ENCODE measurements at regions not wholly inside any gene's neighbourhood (a gene's known extent, or its start where the extent isn't known, plus 50 kb on each side); places are given as distances from the start of the nearest gene placed in this dataset.

DNA sequence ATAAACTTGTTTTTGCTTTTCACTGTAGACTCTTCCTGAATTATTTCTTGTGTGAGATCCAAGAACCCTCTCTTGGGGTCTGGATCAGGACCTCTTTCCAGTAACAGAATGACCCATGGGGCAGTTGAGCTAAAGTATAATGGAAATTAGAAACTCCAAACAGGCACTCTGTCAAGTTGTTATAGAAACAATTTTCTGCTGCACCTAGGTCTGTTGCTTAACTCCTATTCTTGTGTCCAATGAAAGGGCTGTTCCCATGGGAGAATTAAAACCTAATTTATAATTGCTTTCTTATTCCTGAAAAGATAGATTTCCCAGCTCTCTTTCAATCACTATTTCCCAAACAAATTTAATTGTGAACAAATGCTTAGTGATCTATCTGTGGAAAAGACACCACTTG is 1341.3 kb upstream of the PIK3C3 start:
- intact Hi-C loops (cut with DNase I) = no loop called here
- TF ChIP-seq, protein P1, sequence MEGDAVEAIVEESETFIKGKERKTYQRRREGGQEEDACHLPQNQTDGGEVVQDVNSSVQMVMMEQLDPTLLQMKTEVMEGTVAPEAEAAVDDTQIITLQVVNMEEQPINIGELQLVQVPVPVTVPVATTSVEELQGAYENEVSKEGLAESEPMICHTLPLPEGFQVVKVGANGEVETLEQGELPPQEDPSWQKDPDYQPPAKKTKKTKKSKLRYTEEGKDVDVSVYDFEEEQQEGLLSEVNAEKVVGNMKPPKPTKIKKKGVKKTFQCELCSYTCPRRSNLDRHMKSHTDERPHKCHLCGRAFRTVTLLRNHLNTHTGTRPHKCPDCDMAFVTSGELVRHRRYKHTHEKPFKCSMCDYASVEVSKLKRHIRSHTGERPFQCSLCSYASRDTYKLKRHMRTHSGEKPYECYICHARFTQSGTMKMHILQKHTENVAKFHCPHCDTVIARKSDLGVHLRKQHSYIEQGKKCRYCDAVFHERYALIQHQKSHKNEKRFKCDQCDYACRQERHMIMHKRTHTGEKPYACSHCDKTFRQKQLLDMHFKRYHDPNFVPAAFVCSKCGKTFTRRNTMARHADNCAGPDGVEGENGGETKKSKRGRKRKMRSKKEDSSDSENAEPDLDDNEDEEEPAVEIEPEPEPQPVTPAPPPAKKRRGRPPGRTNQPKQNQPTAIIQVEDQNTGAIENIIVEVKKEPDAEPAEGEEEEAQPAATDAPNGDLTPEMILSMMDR (IDR thresholded peaks at IDR 0.05) = no peak
- TF ChIP-seq POLR2A (IDR thresholded peaks at IDR 0.05) = no peak
- DNase-seq = no peak
- no peaks in the 10 kb centered on the region for H3K27me3 ChIP-seq
- H3K4me1 ChIP-seq = no peaks in the 10 kb centered on the region
- no peak overlapping the region for H3K4me3 ChIP-seq
- ATAC-seq = no peak
- no peaks in the 10 kb centered on the region for H3K9me3 ChIP-seq
- H3K36me3 ChIP-seq = no peaks in the 10 kb centered on the region
- no peak overlapping the region for H3K27ac ChIP-seq

DNA sequence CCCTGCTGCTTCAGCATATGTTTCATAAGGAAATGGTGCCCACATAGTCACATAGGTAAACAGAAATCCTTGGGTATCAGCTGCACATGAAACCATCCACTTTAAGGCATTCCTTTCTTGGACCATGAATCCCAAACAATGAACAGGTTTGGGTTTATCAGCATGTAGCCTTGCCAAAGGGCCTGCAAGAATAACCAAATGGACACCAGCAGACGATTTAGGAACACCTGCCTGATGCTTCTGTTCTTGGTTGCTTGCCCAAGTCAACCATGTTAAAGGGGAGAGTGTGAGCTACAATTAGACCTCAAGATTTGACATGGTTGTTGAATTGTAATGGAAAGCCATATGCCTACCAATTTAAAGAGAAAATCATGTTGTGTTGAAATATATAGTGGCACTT is 1342.7 kb upstream of the PIK3C3 start:
- TF ChIP-seq, protein P1 (IDR thresholded peaks at IDR 0.05) = no peak
- no peak for TF ChIP-seq POLR2A (IDR thresholded peaks at IDR 0.05)
- 55 to 87% (median 79%) methylated on average over 1 of the region's 1 CpG for WGBS, 4 donors

DNA sequence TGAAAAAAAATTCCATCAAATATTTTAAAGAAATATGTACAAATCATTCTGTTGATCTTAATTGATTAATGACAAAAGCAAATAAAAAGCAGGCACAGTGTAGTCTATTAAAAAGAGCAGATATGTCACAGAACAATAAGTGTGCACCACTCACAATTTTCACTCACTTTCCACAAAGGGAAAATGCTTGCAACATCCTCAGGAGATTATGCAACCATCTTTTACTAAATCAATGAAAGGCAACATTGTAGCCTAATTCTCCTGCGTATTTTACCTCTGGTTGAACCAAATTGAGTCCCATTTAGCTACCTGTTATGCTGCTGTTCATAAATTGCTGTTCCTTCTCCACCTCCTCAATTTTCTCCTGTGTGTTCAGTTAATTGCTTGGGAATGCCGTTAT is 1346.8 kb upstream of the PIK3C3 start:
- 70 to 82% (median 75%) methylated on average over 2 of the region's 2 CpGs for WGBS, 4 donors
- intact Hi-C loops (cut with DNase I) = no loop called here

More for the DNA sequence above, 1342.7 kb upstream of the PIK3C3 start:
- ATAC-seq (no peak), DNase-seq (no peak)
- intact Hi-C loops (cut with DNase I) = no loop called here
- H3K9me3 ChIP-seq = no peaks in the 10 kb centered on the region
- no peaks in the 10 kb centered on the region for H3K27me3 ChIP-seq
- H3K27ac ChIP-seq = no peak overlapping the region
- H3K4me3 ChIP-seq = no peak overlapping the region
- no peaks in the 10 kb centered on the region for H3K36me3 ChIP-seq
- H3K4me1 ChIP-seq = no peaks in the 10 kb centered on the region

DNA sequence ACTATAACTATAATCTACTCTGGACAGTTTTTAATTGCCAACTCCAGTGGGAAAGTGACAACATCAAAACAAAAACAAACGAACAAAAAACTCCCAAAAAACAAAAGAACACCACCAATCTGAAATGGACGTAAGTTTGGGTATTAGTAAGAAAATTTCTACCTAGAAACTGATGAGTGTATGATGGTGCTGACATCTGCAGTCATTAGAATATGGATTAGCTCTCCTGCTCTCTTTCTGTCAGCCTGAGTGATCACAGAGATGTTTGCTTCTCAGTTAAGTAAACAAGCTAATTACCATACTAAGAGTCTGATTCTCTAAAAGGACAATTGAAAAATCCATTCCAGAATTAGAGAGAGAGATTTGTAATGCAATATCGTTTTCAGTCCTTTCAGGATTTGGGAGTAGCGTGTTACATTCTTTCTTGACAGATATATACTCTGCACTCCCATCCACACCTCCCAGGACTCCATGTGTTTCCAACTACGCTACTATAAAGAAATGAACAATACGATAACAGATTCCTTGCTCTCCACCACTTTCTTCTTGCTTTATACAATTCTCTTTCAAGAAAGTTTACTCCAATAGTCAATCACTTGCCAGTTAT is 1347.4 kb upstream of the PIK3C3 start:
- Histone ChIP-seq H3K4me1 (no peaks in the 10 kb centered on the region), H3K27ac (no peak overlapping the region), H3K27me3 (no peaks in the 10 kb centered on the region), H3K4me3 (no peak overlapping the region), H3K36me3 (no peaks in the 10 kb centered on the region), H3K9me3 (no peaks in the 10 kb centered on the region)
- TF ChIP-seq, protein P1 (IDR thresholded peaks at IDR 0.05) = no peak
- TF ChIP-seq POLR2A (IDR thresholded peaks at IDR 0.05) = no peak
- 48 to 68% (median 58%) methylated on average over 6 of the region's 6 CpGs for WGBS, 4 donors
- DNase-seq = no peak
- no peak for ATAC-seq
- intact Hi-C loops (cut with DNase I) = no loop called here

More for the DNA sequence above, 1346.8 kb upstream of the PIK3C3 start:
- Histone ChIP-seq H3K9me3 (no peaks in the 10 kb centered on the region), H3K27me3 (no peaks in the 10 kb centered on the region), H3K4me1 (no peaks in the 10 kb centered on the region), H3K4me3 (no peak overlapping the region), H3K27ac (no peak overlapping the region), H3K36me3 (no peaks in the 10 kb centered on the region)
- no peak for TF ChIP-seq POLR2A (IDR thresholded peaks at IDR 0.05)
- TF ChIP-seq, protein P1 (IDR thresholded peaks at IDR 0.05) = no peak
- no peak for DNase-seq
- ATAC-seq = no peak
